ENCODE measurements at regions not wholly inside any gene's neighbourhood (a gene's known extent, or its start where the extent isn't known, plus 50 kb on each side); places are given as distances from the start of the nearest gene placed in this dataset.
"Not testable (repeated sequence)": the region's sequence is repeated elsewhere in the genome, so short reads cannot be mapped to it uniquely, and the experiment has no call there.

- no peak for FAIRE-seq
Observed at GRCh38 chr10:8835453-8836167, 781.1 kb downstream of the GATA3 start.

GRCh38 chr10:8840356-8840755 lies 785.9 kb downstream of the GATA3 start:
- no peak for FAIRE-seq

- no peak for FAIRE-seq
Observed at GRCh38 chr10:8844141-8844540, 789.7 kb downstream of the GATA3 start.

GRCh38 chr10:8852546-8852945 lies 798.1 kb downstream of the GATA3 start:
- no peak for FAIRE-seq

- no peak for FAIRE-seq
Observed at GRCh38 chr10:8853048-8853447, 798.6 kb downstream of the GATA3 start.

GRCh38 chr10:8868924-8869323 lies 814.4 kb downstream of the GATA3 start:
- not testable (repeated sequence) for FAIRE-seq

GRCh38 chr10:8873310-8873709 lies 818.8 kb downstream of the GATA3 start:
- FAIRE-seq: no peak

GRCh38 chr10:8874268-8874667 lies 819.8 kb downstream of the GATA3 start:
- no peak for FAIRE-seq

- FAIRE-seq: no peak
Observed at GRCh38 chr10:8874972-8875371, 820.5 kb downstream of the GATA3 start.

GRCh38 chr10:8876171-8876570 lies 821.7 kb downstream of the GATA3 start:
- FAIRE-seq: no peak

- no peak for FAIRE-seq
Observed at GRCh38 chr10:8889538-8889937, 835.0 kb downstream of the GATA3 start.

GRCh38 chr10:8893102-8893501 lies 838.6 kb downstream of the GATA3 start:
- no peak for FAIRE-seq

- no peak for FAIRE-seq
Observed at GRCh38 chr10:8894148-8894547, 839.7 kb downstream of the GATA3 start.

GRCh38 chr10:8897769-8898168 lies 843.3 kb downstream of the GATA3 start:
- FAIRE-seq: no peak

- FAIRE-seq: no peak
Observed at GRCh38 chr10:8898745-8899330, 844.4 kb downstream of the GATA3 start.

GRCh38 chr10:8902926-8903325 lies 848.4 kb downstream of the GATA3 start:
- FAIRE-seq: no peak

GRCh38 chr10:8908013-8908412 lies 853.5 kb downstream of the GATA3 start:
- FAIRE-seq: no peak

GRCh38 chr10:8910314-8910713 lies 855.8 kb downstream of the GATA3 start:
- no peak for FAIRE-seq

GRCh38 chr10:8911032-8911431 lies 856.5 kb downstream of the GATA3 start:
- no peak for FAIRE-seq

- no peak for FAIRE-seq
Observed at GRCh38 chr10:8912108-8912507, 857.6 kb downstream of the GATA3 start.

GRCh38 chr10:8913720-8914119 lies 859.2 kb downstream of the GATA3 start:
- no peak for FAIRE-seq

- no peak for FAIRE-seq
Observed at GRCh38 chr10:8919280-8919679, 864.8 kb downstream of the GATA3 start.

- FAIRE-seq: no peak
Observed at GRCh38 chr10:8921568-8921967, 867.1 kb downstream of the GATA3 start.

- no peak for FAIRE-seq
Observed at GRCh38 chr10:8923096-8923495, 868.6 kb downstream of the GATA3 start.

- no peak for FAIRE-seq
Observed at GRCh38 chr10:8927705-8928104, 873.2 kb downstream of the GATA3 start.

Data from G401.6 (cell line).